GM19023 (cell line): ENCODE measurements at regions not wholly inside any gene's neighbourhood (a gene's known extent, or its start where the extent isn't known, plus 50 kb on each side); places are given as distances from the start of the nearest gene placed in this dataset.

Source experiments
- ATAC-seq: cut with Tn5 transposase; IDR thresholded peaks from one replicate; pipeline ENCODE4 v1.9.1; 2021; ENCODE audit warnings: mild to moderate bottlenecking, moderate library complexity; ENCODE audit not compliant: unreplicated experiment

- no peak for ATAC-seq
Observed at GRCh38 chr7:155984609-155985405, 172.5 kb upstream of the SHH start.

- ATAC-seq = no peak
Observed at GRCh38 chr7:155984028-155984580, 171.8 kb upstream of the SHH start.

- ATAC-seq = no peak
Observed at GRCh38 chr7:155983176-155983815, 171.0 kb upstream of the SHH start.

- ATAC-seq = no peak
Observed at GRCh38 chr7:155981703-155982102, 169.4 kb upstream of the SHH start.

- ATAC-seq = no peak
Observed at GRCh38 chr7:155980841-155981240, 168.6 kb upstream of the SHH start.

- no peak for ATAC-seq
Observed at GRCh38 chr7:155979994-155980393, 167.7 kb upstream of the SHH start.

GRCh38 chr7:155979566-155979965, 167.3 kb upstream of the SHH start:
- ATAC-seq = no peak

- ATAC-seq = no peak
Observed at GRCh38 chr7:155975490-155975889, 163.2 kb upstream of the SHH start.

GRCh38 chr7:155974186-155974897, 162.1 kb upstream of the SHH start:
- ATAC-seq = no peak

- no peak for ATAC-seq
Observed at GRCh38 chr7:155973451-155973997, 161.3 kb upstream of the SHH start.

- no peak for ATAC-seq
Observed at GRCh38 chr7:155972651-155973390, 160.6 kb upstream of the SHH start.

- no peak for ATAC-seq
Observed at GRCh38 chr7:155972247-155972646, 160.0 kb upstream of the SHH start.

- ATAC-seq = no peak
Observed at GRCh38 chr7:155971180-155971770, 159.0 kb upstream of the SHH start.

- no peak for ATAC-seq
Observed at GRCh38 chr7:155969192-155969929, 157.1 kb upstream of the SHH start.

GRCh38 chr7:155965010-155965409, 152.7 kb upstream of the SHH start:
- ATAC-seq = no peak

GRCh38 chr7:155964543-155964942, 152.3 kb upstream of the SHH start:
- no peak for ATAC-seq

GRCh38 chr7:155963771-155964195, 151.5 kb upstream of the SHH start:
- no peak for ATAC-seq

GRCh38 chr7:155963356-155963755, 151.1 kb upstream of the SHH start:
- no peak for ATAC-seq

- no peak for ATAC-seq
Observed at GRCh38 chr7:155962968-155963300, 150.7 kb upstream of the SHH start.
